Caco-2 (cell line): ENCODE measurements at regions not wholly inside any gene's neighbourhood (a gene's known extent, or its start where the extent isn't known, plus 50 kb on each side); places are given as distances from the start of the nearest gene placed in this dataset.

Source experiments
- BruUV-seq: library from RNA; stranded (reverse); fragments of 400-500 nt; replicated peaks from 2 replicates; lab custom pipeline; 2021; lab: Mats Ljungman, UMichigan
- CTCF ChIA-PET: fragments of 300-600 bp; sonication (Branson Sonifier 250); formaldehyde crosslinking; loops from one replicate; lab custom pipeline; 2022; ENCODE audit warnings: antibody characterized with exemption; lab: Charles Lee
- POLR2A ChIA-PET: fragments of 300-600 bp; sonication (Branson Sonifier 250); formaldehyde crosslinking; loops from one replicate; lab custom pipeline; 2022; ENCODE audit warnings: antibody characterized with exemption; lab: Charles Lee
- DNase-seq, 2 experiments: peaks; one replicate each; pipeline versions ENCODE4 v3.0.0 to v3.0.0-alpha.2; 2020 to 2022
- H3K27me3 ChIP-seq: replicated peaks from 2 replicates; pipeline ENCODE4 v1.6.0; 2011; ENCODE audit warnings: low read length; ENCODE audit not compliant: control insufficient read depth, insufficient read depth
- H3K36me3 ChIP-seq: 2 replicates; pipeline ENCODE4 v1.5.1; 2011; ENCODE audit warnings: low read length; ENCODE audit not compliant: control insufficient read depth, insufficient read depth
- H3K4me1 ChIP-seq: fragments of 250-450 bp; sonication (Bioruptor Pico); 2 replicates; pipeline ENCODE4 v1.5.1; 2020; ENCODE audit warnings: mild to moderate bottlenecking
- H3K4me3 ChIP-seq: 2 replicates; pipeline ENCODE4 v1.5.1; 2011; ENCODE audit warnings: low read depth, mild to moderate bottlenecking, control low read depth, low read length
- H3K9me3 ChIP-seq: fragments of 250-450 bp; sonication (Bioruptor Pico); 2 replicates; pipeline ENCODE4 v1.5.1; 2020; ENCODE audit warnings: mild to moderate bottlenecking, moderate library complexity
- H3K27ac Mint-ChIP-seq: one replicate; pipeline ENCODE4 v1.8.0; 2022; ENCODE audit warnings: mixed read lengths; ENCODE audit not compliant: unreplicated experiment
- H3K27me3 Mint-ChIP-seq: one replicate; pipeline ENCODE4 v1.8.0; 2022; ENCODE audit warnings: mixed read lengths; ENCODE audit not compliant: insufficient read depth, unreplicated experiment
- H3K36me3 Mint-ChIP-seq: one replicate; pipeline ENCODE4 v1.8.0; 2022; ENCODE audit warnings: mild to moderate bottlenecking, mixed read lengths; ENCODE audit not compliant: insufficient read depth, unreplicated experiment
- H3K4me1 Mint-ChIP-seq: one replicate; pipeline ENCODE4 v1.8.0; 2022; ENCODE audit warnings: low read depth, mixed read lengths; ENCODE audit not compliant: unreplicated experiment
- H3K4me3 Mint-ChIP-seq: one replicate; pipeline ENCODE4 v1.8.0; 2022; ENCODE audit warnings: mild to moderate bottlenecking, moderate library complexity, mixed read lengths; ENCODE audit not compliant: unreplicated experiment
- H3K9me3 Mint-ChIP-seq: one replicate; pipeline ENCODE4 v1.8.0; 2022; ENCODE audit warnings: mixed read lengths; ENCODE audit not compliant: unreplicated experiment
- intact Hi-C: fragments of 100-400 bp; cut with micrococcal nuclease; formaldehyde crosslinking; loops from one replicate; pipeline ENCODE4 v1.10.0; 2022; ENCODE audit not compliant: unreplicated experiment
- TF ChIP-seq, protein P1 (sequence below), 2 experiments: fragments of 200-600 bp in 1 of 2; IDR thresholded peaks; 1 replicate in 1 of 2; 2 replicates in 1 of 2; pipeline versions ENCODE4 v1.5.1 to v1.8.0; 2011 to 2022; ENCODE audit warnings: antibody characterized with exemption in 1 of 2, control low read depth in 1 of 2, inconsistent platforms in 1 of 2, low read depth in 1 of 2, low read length in 1 of 2, mild to moderate bottlenecking in 1 of 2, moderate library complexity in 1 of 2; ENCODE audit not compliant: insufficient read depth in 1 of 2, severe bottlenecking in 1 of 2, unreplicated experiment in 1 of 2

DNA sequence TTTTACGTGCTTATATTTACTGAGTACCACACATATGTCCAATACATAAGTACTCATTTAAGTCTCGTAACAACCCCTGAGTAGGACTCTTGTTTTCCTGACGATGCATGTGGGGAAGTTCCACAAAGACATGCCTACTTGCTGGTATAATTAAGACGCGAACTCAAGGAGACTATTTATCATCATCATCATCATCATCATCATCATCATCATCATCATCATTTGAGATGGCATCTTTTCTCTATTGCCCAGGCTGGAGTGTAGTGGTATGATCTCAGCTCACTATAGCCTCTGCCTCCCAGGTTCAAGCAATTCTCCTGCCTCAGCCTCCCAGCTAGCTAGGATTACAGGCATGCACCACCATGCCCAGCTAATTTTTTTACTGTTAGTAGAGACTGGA lies 809.9 kb upstream of the EEF2KMT start:
- H3K27ac Mint-ChIP-seq: no peak overlapping the region
- no peaks in the 10 kb centered on the region for H3K4me1 Mint-ChIP-seq
- H3K9me3 ChIP-seq: no peaks in the 10 kb centered on the region
- ChIA-PET CTCF (no interaction called here), POLR2A (no interaction called here)
- peaks cover 6% of the 10 kb centered on the region for H3K27me3 Mint-ChIP-seq
- no peak overlapping the region for H3K4me3 Mint-ChIP-seq
- no peak overlapping the region for H3K4me3 ChIP-seq
- no peaks in the 10 kb centered on the region for H3K4me1 ChIP-seq
- no peaks in the 10 kb centered on the region for H3K27me3 ChIP-seq
- TF ChIP-seq, protein P1, sequence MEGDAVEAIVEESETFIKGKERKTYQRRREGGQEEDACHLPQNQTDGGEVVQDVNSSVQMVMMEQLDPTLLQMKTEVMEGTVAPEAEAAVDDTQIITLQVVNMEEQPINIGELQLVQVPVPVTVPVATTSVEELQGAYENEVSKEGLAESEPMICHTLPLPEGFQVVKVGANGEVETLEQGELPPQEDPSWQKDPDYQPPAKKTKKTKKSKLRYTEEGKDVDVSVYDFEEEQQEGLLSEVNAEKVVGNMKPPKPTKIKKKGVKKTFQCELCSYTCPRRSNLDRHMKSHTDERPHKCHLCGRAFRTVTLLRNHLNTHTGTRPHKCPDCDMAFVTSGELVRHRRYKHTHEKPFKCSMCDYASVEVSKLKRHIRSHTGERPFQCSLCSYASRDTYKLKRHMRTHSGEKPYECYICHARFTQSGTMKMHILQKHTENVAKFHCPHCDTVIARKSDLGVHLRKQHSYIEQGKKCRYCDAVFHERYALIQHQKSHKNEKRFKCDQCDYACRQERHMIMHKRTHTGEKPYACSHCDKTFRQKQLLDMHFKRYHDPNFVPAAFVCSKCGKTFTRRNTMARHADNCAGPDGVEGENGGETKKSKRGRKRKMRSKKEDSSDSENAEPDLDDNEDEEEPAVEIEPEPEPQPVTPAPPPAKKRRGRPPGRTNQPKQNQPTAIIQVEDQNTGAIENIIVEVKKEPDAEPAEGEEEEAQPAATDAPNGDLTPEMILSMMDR (IDR thresholded peaks at IDR 0.05; ENCODE audit: insufficient read depth in 1 of 2, low read depth in 1 of 2, low read length in 1 of 2, severe bottlenecking in 1 of 2, unreplicated experiment in 1 of 2): no peak
- no peaks in the 10 kb centered on the region for H3K36me3 ChIP-seq
- no peak for DNase-seq
- no TSS peak for BruUV-seq
- no peaks in the 10 kb centered on the region for H3K9me3 Mint-ChIP-seq
- intact Hi-C loops: no loop called here
- H3K36me3 Mint-ChIP-seq: peaks cover 8% of the 10 kb centered on the region

DNA sequence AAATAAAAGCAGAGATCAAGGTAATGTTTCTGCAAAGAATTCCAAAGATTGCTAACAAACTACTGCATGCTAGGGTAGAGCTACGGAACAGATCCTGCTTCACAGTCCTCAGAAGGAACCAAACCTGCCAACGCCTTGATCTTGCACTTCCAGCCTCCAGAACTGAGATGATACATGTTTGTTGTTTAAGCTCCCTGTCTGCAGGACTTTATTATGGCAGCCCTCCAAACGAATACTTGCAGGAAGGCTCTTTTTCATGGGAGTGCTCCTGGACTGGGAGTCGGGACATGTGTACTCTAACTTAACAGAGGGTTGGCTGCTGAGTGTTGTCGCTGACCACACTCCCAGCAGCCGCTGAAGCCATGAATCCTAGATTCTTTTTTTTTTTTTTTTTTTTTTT lies 808.8 kb upstream of the EEF2KMT start:
- Mint-ChIP-seq H3K4me1 (no peaks in the 10 kb centered on the region), H3K27me3 (peaks cover 7% of the 10 kb centered on the region), H3K4me3 (no peak overlapping the region), H3K36me3 (peaks cover 8% of the 10 kb centered on the region), H3K27ac (no peak overlapping the region), H3K9me3 (no peaks in the 10 kb centered on the region)
- Histone ChIP-seq H3K4me3 (no peak overlapping the region), H3K36me3 (no peaks in the 10 kb centered on the region), H3K27me3 (no peaks in the 10 kb centered on the region), H3K4me1 (no peaks in the 10 kb centered on the region), H3K9me3 (no peaks in the 10 kb centered on the region)
- intact Hi-C loops: no loop called here
- no peak for DNase-seq
- TF ChIP-seq, protein P1 (IDR thresholded peaks at IDR 0.05; ENCODE audit: insufficient read depth in 1 of 2, low read depth in 1 of 2, low read length in 1 of 2, severe bottlenecking in 1 of 2, unreplicated experiment in 1 of 2): no peak
- ChIA-PET POLR2A (no interaction called here), CTCF (no interaction called here)
- no TSS peak for BruUV-seq

DNA sequence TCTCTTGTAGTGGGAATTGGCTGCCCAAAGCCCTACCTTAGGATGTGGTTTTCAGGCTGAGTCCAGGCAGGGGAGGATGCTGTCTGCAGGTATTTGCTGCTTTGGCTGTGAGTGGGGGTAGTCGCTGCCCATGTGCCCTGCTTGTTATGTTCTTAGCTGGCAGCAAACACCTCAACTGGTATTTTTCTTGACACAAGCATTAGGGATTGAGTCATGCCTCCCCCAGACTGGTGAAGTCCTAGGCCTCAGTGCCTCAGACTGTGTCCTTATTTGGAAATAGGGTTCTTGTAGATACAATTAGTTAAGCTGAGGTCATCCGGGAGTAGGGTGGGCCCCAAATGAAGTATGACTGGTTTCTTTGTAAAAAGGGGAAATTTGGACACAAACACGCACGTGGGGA lies 808.3 kb upstream of the EEF2KMT start:
- Mint-ChIP-seq H3K9me3 (no peaks in the 10 kb centered on the region), H3K36me3 (peaks cover 8% of the 10 kb centered on the region), H3K4me1 (no peaks in the 10 kb centered on the region), H3K27ac (no peak overlapping the region), H3K4me3 (no peak overlapping the region), H3K27me3 (peaks cover 7% of the 10 kb centered on the region)
- intact Hi-C loops: no loop called here
- no peak overlapping the region for H3K4me3 ChIP-seq
- ChIA-PET POLR2A (no interaction called here), CTCF (no interaction called here)
- TF ChIP-seq, protein P1 (IDR thresholded peaks at IDR 0.05; ENCODE audit: insufficient read depth in 1 of 2, low read depth in 1 of 2, low read length in 1 of 2, severe bottlenecking in 1 of 2, unreplicated experiment in 1 of 2): no peak
- no peaks in the 10 kb centered on the region for H3K27me3 ChIP-seq
- DNase-seq: no peak
- no peaks in the 10 kb centered on the region for H3K4me1 ChIP-seq
- H3K9me3 ChIP-seq: no peaks in the 10 kb centered on the region
- no TSS peak for BruUV-seq
- H3K36me3 ChIP-seq: no peaks in the 10 kb centered on the region
